ENCODE measurements at regions not wholly inside any gene's neighbourhood (a gene's known extent, or its start where the extent isn't known, plus 50 kb on each side); places are given as distances from the start of the nearest gene placed in this dataset.
"Not testable (repeated sequence)": the region's sequence is repeated elsewhere in the genome, so short reads cannot be mapped to it uniquely, and the experiment has no call there.

DNA sequence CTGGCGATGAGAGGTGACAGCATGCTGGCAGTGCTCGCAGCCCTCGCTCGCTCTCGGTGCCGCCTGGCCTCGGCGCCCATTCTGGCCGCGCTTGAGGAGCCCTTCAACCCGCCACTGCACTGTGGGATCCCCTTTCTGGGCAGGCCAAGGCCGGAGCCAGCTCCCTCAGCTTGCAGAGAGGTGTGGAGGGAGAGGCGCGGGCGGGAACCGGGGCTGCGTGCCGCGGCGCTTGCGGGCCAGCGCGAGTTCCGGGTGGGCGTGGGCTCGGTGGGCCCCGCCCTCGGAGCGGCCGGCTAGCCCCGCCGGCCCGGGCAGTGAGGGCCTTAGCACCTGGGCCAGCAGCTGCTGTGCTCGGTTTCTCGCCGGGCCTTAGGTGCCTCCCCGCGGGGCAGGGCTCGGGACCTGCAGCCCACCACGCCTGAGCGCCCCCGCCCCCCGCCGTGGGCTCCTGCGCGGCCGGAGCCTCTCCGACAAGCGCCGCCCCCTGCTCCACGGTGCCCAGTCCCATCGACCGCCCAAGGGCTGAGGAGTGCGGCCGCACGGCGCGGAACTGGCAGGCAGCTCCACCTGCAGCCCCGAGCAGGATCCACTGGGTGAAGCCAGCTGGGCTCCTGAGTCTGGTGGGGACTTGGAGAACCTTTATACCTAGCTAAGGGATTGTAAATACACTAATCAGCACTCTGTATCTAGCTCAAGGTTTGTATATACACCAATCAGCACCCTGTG, 200.2 kb downstream of the MAP2K4 start:
- TF ChIP-seq, protein P1, sequence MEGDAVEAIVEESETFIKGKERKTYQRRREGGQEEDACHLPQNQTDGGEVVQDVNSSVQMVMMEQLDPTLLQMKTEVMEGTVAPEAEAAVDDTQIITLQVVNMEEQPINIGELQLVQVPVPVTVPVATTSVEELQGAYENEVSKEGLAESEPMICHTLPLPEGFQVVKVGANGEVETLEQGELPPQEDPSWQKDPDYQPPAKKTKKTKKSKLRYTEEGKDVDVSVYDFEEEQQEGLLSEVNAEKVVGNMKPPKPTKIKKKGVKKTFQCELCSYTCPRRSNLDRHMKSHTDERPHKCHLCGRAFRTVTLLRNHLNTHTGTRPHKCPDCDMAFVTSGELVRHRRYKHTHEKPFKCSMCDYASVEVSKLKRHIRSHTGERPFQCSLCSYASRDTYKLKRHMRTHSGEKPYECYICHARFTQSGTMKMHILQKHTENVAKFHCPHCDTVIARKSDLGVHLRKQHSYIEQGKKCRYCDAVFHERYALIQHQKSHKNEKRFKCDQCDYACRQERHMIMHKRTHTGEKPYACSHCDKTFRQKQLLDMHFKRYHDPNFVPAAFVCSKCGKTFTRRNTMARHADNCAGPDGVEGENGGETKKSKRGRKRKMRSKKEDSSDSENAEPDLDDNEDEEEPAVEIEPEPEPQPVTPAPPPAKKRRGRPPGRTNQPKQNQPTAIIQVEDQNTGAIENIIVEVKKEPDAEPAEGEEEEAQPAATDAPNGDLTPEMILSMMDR (IDR thresholded peaks at IDR 0.05): not testable (repeated sequence)
- TF ChIP-seq EZH2, EZH2phosphoT487 (IDR thresholded peaks at IDR 0.05): not testable (repeated sequence)

All from neural progenitor cell (in vitro differentiated cells).